Right atrium auricular region (tissue), 2 donors: ENCODE measurements at regions not wholly inside any gene's neighbourhood (a gene's known extent, or its start where the extent isn't known, plus 50 kb on each side); places are given as distances from the start of the nearest gene placed in this dataset.

Source experiments
- DNase-seq: peaks from one replicate; pipeline ENCODE4 v3.0.0-alpha.2; 2019; ENCODE audit warnings: low spot score
- H3K27ac ChIP-seq, 2 donors: fragments of 200-600 bp; sonication (generic); 1 replicate in 1 of 2; 2 replicates in 1 of 2; pipeline ENCODE4 v1.5.1; 2016 to 2019
- H3K27me3 ChIP-seq, 2 donors: fragments of 200-600 bp; sonication (generic); one replicate each; pipeline versions ENCODE4 v1.5.1 to v1.6.0; 2017 to 2019
- H3K36me3 ChIP-seq: fragments of 200-600 bp; sonication (generic); one replicate; pipeline ENCODE4 v1.5.1; 2016
- H3K4me1 ChIP-seq, 2 donors: fragments of 200-600 bp; sonication (generic); one replicate each; pipeline versions ENCODE4 v1.5.1 to v1.6.0; 2017 to 2019
- H3K4me3 ChIP-seq, 2 donors: fragments of 200-600 bp; sonication (generic); 1 replicate in 1 of 2; 2 replicates in 1 of 2; pipeline ENCODE4 v1.5.1; 2017 to 2019; ENCODE audit warnings: mild to moderate bottlenecking in 1 of 2, moderate library complexity in 1 of 2
- H3K9me3 ChIP-seq, 2 donors: fragments of 200-600 bp; sonication (generic); one replicate each; pipeline ENCODE4 v1.5.1; 2019
- CTCF ChIP-seq, 2 donors: fragments of 200-600 bp; sonication (generic); IDR thresholded peaks; one replicate each; pipeline ENCODE4 v1.5.1; 2019; ENCODE audit warnings: antibody characterized with exemption in 2 of 2

GRCh38 chr5:2981652-2982051 lies 230.2 kb upstream of the IRX2 start:
- no peaks in the 10 kb centered on the region for H3K36me3 ChIP-seq

DNA sequence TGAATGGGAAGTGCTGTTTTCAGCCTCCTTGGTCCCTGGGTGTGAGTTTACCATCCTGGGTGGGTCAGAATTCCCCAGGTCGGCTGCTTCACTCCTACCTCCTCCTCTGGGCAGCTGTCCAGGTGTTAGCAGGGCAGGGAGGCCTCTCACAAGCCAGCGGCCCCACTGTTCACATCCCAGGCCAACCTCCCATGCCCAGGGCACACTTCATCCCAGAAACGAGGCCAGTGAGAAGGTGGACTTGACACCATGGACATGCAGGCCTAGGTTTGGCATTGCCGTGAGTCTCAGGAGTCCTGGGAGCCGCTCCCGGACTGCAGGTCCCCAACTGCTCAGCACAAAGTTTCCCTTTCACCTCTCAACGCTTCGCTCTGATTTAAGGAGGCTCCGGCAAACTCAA lies 229.6 kb upstream of the IRX2 start:
- no peaks in the 10 kb centered on the region for H3K9me3 ChIP-seq
- H3K27ac ChIP-seq: no peak overlapping the region
- no peaks in the 10 kb centered on the region for H3K27me3 ChIP-seq
- TF ChIP-seq CTCF (IDR thresholded peaks at IDR 0.05): no peak
- no peaks in the 10 kb centered on the region for H3K36me3 ChIP-seq
- no peak for DNase-seq
- no peaks in the 10 kb centered on the region for H3K4me1 ChIP-seq
- no peak overlapping the region for H3K4me3 ChIP-seq

More at GRCh38 chr5:2981652-2982051, 230.2 kb upstream of the IRX2 start:
- Histone ChIP-seq H3K9me3 (no peaks in the 10 kb centered on the region), H3K27me3 (no peaks in the 10 kb centered on the region), H3K4me1 (no peaks in the 10 kb centered on the region), H3K27ac (no peak overlapping the region), H3K4me3 (no peak overlapping the region)
- DNase-seq: no peak
- TF ChIP-seq CTCF (IDR thresholded peaks at IDR 0.05): no peak

- Histone ChIP-seq H3K4me1 (no peaks in the 10 kb centered on the region), H3K27me3 (no peaks in the 10 kb centered on the region), H3K36me3 (no peaks in the 10 kb centered on the region), H3K9me3 (peaks cover 0 to 11% of the 10 kb centered on the region in 2 donors), H3K4me3 (no peak overlapping the region), H3K27ac (no peak overlapping the region)
- DNase-seq: no peak
- no peak for TF ChIP-seq CTCF (IDR thresholded peaks at IDR 0.05)
Observed at GRCh38 chr5:2960294-2960693, 208.8 kb upstream of the IRX2 start.

DNA sequence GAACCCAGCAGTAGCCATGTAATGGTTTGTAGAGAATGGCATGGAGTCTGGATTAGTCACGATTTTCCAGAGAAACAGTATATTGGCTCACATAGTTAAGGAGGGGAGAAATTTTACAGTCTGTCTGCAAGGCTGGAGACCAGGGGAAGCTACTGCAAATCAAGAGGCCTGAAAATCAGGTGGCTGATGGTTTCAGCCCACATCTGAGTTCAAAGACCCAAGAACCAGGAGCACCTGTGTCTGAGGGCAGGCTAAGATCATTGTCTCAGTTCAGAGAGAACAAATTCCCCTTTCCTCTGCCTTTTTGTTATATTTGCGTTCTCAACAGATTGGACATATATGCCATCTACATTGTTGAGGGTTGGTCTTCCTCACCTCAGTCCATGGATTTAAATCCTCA lies 207.5 kb upstream of the IRX2 start:
- DNase-seq: no peak
- TF ChIP-seq CTCF (IDR thresholded peaks at IDR 0.05): no peak

DNA sequence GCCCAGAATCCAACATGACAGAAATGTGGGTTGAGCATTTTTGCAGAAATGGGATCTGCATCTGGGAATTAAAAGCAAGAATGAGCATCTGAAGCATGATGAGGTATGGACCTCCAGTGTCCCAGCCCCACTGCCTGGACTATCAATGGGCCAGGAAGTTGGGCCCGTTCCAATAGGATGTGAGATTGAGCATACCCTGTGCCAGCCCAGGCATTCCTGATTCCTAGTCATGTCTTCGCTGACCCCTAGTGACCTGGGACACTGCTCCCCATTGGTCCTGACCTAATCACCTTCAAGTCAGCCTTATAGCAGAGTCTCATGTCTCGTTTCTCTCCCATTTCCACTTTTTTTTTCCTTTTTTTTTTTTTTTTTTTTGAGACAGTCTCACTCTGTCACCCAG lies 197.4 kb upstream of the IRX2 start:
- Histone ChIP-seq H3K9me3 (no peaks in the 10 kb centered on the region), H3K27ac (no peak overlapping the region), H3K4me3 (no peak overlapping the region), H3K4me1 (no peaks in the 10 kb centered on the region), H3K36me3 (no peaks in the 10 kb centered on the region), H3K27me3 (no peaks in the 10 kb centered on the region)
- no peak for TF ChIP-seq CTCF (IDR thresholded peaks at IDR 0.05)
- DNase-seq: no peak

More for the DNA sequence above, 207.5 kb upstream of the IRX2 start:
- no peaks in the 10 kb centered on the region for H3K27me3 ChIP-seq
- peaks cover 0 to 11% of the 10 kb centered on the region in 2 donors for H3K9me3 ChIP-seq
- no peaks in the 10 kb centered on the region for H3K36me3 ChIP-seq
- no peaks in the 10 kb centered on the region for H3K4me1 ChIP-seq
- no peak overlapping the region for H3K4me3 ChIP-seq
- no peak overlapping the region for H3K27ac ChIP-seq

- TF ChIP-seq CTCF (IDR thresholded peaks at IDR 0.05): no peak
- DNase-seq: no peak
- no peaks in the 10 kb centered on the region for H3K4me1 ChIP-seq
Observed at GRCh38 chr5:2946315-2946714, 194.8 kb upstream of the IRX2 start.

More at GRCh38 chr5:2946315-2946714, 194.8 kb upstream of the IRX2 start:
- Histone ChIP-seq H3K4me3 (no peak overlapping the region), H3K27ac (no peak overlapping the region), H3K9me3 (peaks cover 0 to 19% of the 10 kb centered on the region in 2 donors), H3K27me3 (no peaks in the 10 kb centered on the region), H3K36me3 (no peaks in the 10 kb centered on the region)
